Naive thymus-derived CD4-positive, alpha-beta T cell (primary cell): ENCODE measurements at regions not wholly inside any gene's neighbourhood (a gene's known extent, or its start where the extent isn't known, plus 50 kb on each side); places are given as distances from the start of the nearest gene placed in this dataset.

Experiments used
- ATAC-seq: fragments of 150-1000 bp; cut with Tn5 transposase; 2 replicates; pipeline ENCODE4 v1.10.0; 2021; ENCODE audit warnings: mild to moderate bottlenecking, moderate library complexity
- CTCF ChIA-PET: fragments of 350-600 bp; sonication (Branson Sonifier 250); formaldehyde crosslinking; loops from one replicate; lab custom pipeline; 2021; ENCODE audit warnings: antibody characterized with exemption; lab: Charles Lee
- POLR2A ChIA-PET: fragments of 350-600 bp; sonication (Branson Sonifier 250); formaldehyde crosslinking; loops from one replicate; lab custom pipeline; 2021; ENCODE audit warnings: antibody characterized with exemption, inconsistent platforms; lab: Charles Lee
- DNase-seq, 9 donors: peaks; one replicate each; pipeline versions ENCODE4 v3.0.0 to v3.0.0-alpha.2; 2020 to 2022; ENCODE audit warnings: mixed read lengths in 1 of 9
- H3K27ac ChIP-seq: one replicate; pipeline ENCODE4 v1.7.0; 2013; ENCODE audit warnings: mild to moderate bottlenecking, low read depth, low read length, moderate library complexity
- H3K27me3 ChIP-seq, 2 donors: one replicate each; pipeline ENCODE4 v1.7.0; 2013; ENCODE audit warnings: low read length in 2 of 2, mild to moderate bottlenecking in 2 of 2, moderate library complexity in 2 of 2; ENCODE audit not compliant: control insufficient read depth in 2 of 2, insufficient read depth in 2 of 2
- H3K36me3 ChIP-seq, 3 experiments: 1 replicate in 2 of 3; 2 replicates in 1 of 3; pipeline ENCODE4 v1.7.0; 2013; ENCODE audit warnings: low read length in 3 of 3, mild to moderate bottlenecking in 3 of 3, moderate library complexity in 1 of 3; ENCODE audit not compliant: insufficient read depth in 3 of 3, control insufficient read depth in 2 of 3
- H3K4me1 ChIP-seq, 2 donors: one replicate each; pipeline ENCODE4 v1.7.0; 2013; ENCODE audit warnings: low read length in 2 of 2, mild to moderate bottlenecking in 2 of 2, moderate library complexity in 1 of 2; ENCODE audit not compliant: control insufficient read depth in 2 of 2, insufficient read depth in 2 of 2
- H3K4me3 ChIP-seq: 2 replicates; pipeline ENCODE4 v1.7.0; 2013; ENCODE audit warnings: mild to moderate bottlenecking, low read length
- H3K9me3 ChIP-seq, 3 experiments: 1 replicate in 2 of 3; 2 replicates in 1 of 3; pipeline ENCODE4 v1.7.0; 2013; ENCODE audit warnings: low read length in 3 of 3; ENCODE audit not compliant: control insufficient read depth in 2 of 3
- H3K27ac Mint-ChIP-seq, 9 donors: one replicate each; pipeline ENCODE4 v1.8.0; 2020 to 2022; ENCODE audit warnings: mixed read lengths in 9 of 9, mild to moderate bottlenecking in 8 of 9, moderate library complexity in 5 of 9, inconsistent platforms in 2 of 9
- H3K27me3 Mint-ChIP-seq, 5 donors: one replicate each; pipeline ENCODE4 v1.8.0; 2021 to 2022; ENCODE audit warnings: mixed read lengths in 5 of 5, mild to moderate bottlenecking in 1 of 5
- H3K36me3 Mint-ChIP-seq, 5 donors: one replicate each; pipeline ENCODE4 v1.8.0; 2020 to 2022; ENCODE audit warnings: mixed read lengths in 5 of 5, mild to moderate bottlenecking in 3 of 5, inconsistent platforms in 1 of 5
- H3K4me1 Mint-ChIP-seq, 7 donors: one replicate each; pipeline ENCODE4 v1.8.0; 2020 to 2022; ENCODE audit warnings: mixed read lengths in 7 of 7, mild to moderate bottlenecking in 3 of 7, inconsistent platforms in 1 of 7
- H3K4me3 Mint-ChIP-seq, 10 donors: one replicate each; pipeline ENCODE4 v1.8.0; 2020 to 2022; ENCODE audit warnings: mild to moderate bottlenecking in 10 of 10, mixed read lengths in 10 of 10, moderate library complexity in 6 of 10, inconsistent platforms in 2 of 10
- H3K9me3 Mint-ChIP-seq, 11 donors: one replicate each; pipeline ENCODE4 v1.8.0; 2020 to 2022; ENCODE audit warnings: mixed read lengths in 11 of 11, mild to moderate bottlenecking in 4 of 11, inconsistent platforms in 1 of 11, moderate library complexity in 1 of 11
- intact Hi-C, 2 donors: fragments of 100-400 bp; cut with micrococcal nuclease; formaldehyde crosslinking; loops; one replicate each; pipeline ENCODE4 v1.15.1; 2023

GRCh38 chr15:91498046-91498748, 355.3 kb upstream of the SLCO3A1 start:
- Mint-ChIP-seq H3K27ac (peak overlapping the region in 1 of 9 donors; percentile 37), H3K27me3 (peaks cover 0 to 13% (median 0%) of the 10 kb centered on the region in 5 donors)

GRCh38 chr15:91498749-91499062, 354.8 kb upstream of the SLCO3A1 start:
- no peaks in the 10 kb centered on the region for H3K36me3 ChIP-seq
- H3K4me1 Mint-ChIP-seq, result peaks cover 0 to 18% (median 7%) of the 10 kb centered on the region in 7 donors
- no peaks in the 10 kb centered on the region for H3K4me1 ChIP-seq
- peaks cover 0 to 12% (median 0%) of the 10 kb centered on the region in 11 donors for H3K9me3 Mint-ChIP-seq
- no peak overlapping the region for H3K27ac ChIP-seq
- no peaks in the 10 kb centered on the region for H3K9me3 ChIP-seq
- H3K27me3 Mint-ChIP-seq, result peaks cover 0 to 11% (median 0%) of the 10 kb centered on the region in 5 donors
- CTCF ChIA-PET, result no interaction called here
- no peak for DNase-seq
- POLR2A ChIA-PET, result no interaction called here
- peaks cover 0 to 3% (median 0%) of the 10 kb centered on the region in 5 donors for H3K36me3 Mint-ChIP-seq
- no peak overlapping the region for H3K4me3 ChIP-seq
- no peak for ATAC-seq
- no peak overlapping the region for H3K27ac Mint-ChIP-seq
- no peaks in the 10 kb centered on the region for H3K27me3 ChIP-seq
- intact Hi-C loops, result no loop called here
- H3K4me3 Mint-ChIP-seq, result no peak overlapping the region

More at GRCh38 chr15:91498046-91498748, 355.3 kb upstream of the SLCO3A1 start:
- peaks cover 0 to 12% (median 0%) of the 10 kb centered on the region in 11 donors for H3K9me3 Mint-ChIP-seq
- intact Hi-C loops, result no loop called here
- H3K36me3 Mint-ChIP-seq, result peaks cover 0 to 3% (median 0%) of the 10 kb centered on the region in 5 donors
- ATAC-seq (no peak), DNase-seq (no peak)
- ChIA-PET POLR2A (no interaction called here), CTCF (no interaction called here)
- no peak overlapping the region for H3K4me3 ChIP-seq
- no peaks in the 10 kb centered on the region for H3K36me3 ChIP-seq
- H3K27me3 ChIP-seq, result no peaks in the 10 kb centered on the region
- no peak overlapping the region for H3K4me3 Mint-ChIP-seq
- H3K4me1 Mint-ChIP-seq, result peaks cover 0 to 18% (median 7%) of the 10 kb centered on the region in 7 donors
- H3K9me3 ChIP-seq, result no peaks in the 10 kb centered on the region
- no peak overlapping the region for H3K27ac ChIP-seq
- no peaks in the 10 kb centered on the region for H3K4me1 ChIP-seq

GRCh38 chr15:91499774-91500383, 353.6 kb upstream of the SLCO3A1 start:
- H3K4me3 Mint-ChIP-seq, result peak overlapping the region in 1 of 10 donors; percentile 18
- peaks cover 0 to 13% (median 0%) of the 10 kb centered on the region in 11 donors for H3K9me3 Mint-ChIP-seq
- H3K4me3 ChIP-seq, result no peak overlapping the region
- H3K4me1 ChIP-seq, result no peaks in the 10 kb centered on the region
- ATAC-seq (no peak), DNase-seq (no peak)
- H3K27me3 ChIP-seq, result no peaks in the 10 kb centered on the region
- intact Hi-C loops, result no loop called here
- H3K4me1 Mint-ChIP-seq, result peaks cover 0 to 18% (median 7%) of the 10 kb centered on the region in 7 donors
- ChIA-PET CTCF (no interaction called here), POLR2A (interaction anchor here (0.7 kb wide), 1 partner anchor 139 kb away, joined by 3 read pairs; no protein-coding TSS in a partner anchor)
- no peaks in the 10 kb centered on the region for H3K9me3 ChIP-seq
- peak overlapping the region in 1 of 9 donors; percentile 5 for H3K27ac Mint-ChIP-seq
- peaks cover 0 to 3% (median 0%) of the 10 kb centered on the region in 5 donors for H3K36me3 Mint-ChIP-seq
- no peak overlapping the region for H3K27ac ChIP-seq
- peaks cover 0 to 7% (median 0%) of the 10 kb centered on the region in 5 donors for H3K27me3 Mint-ChIP-seq
- H3K36me3 ChIP-seq, result no peaks in the 10 kb centered on the region

- POLR2A ChIA-PET, result no interaction called here
- intact Hi-C loops, result no loop called here
- CTCF ChIA-PET, result no interaction called here
- no peak overlapping the region for H3K4me3 Mint-ChIP-seq
- no peak for DNase-seq
- no peaks in the 10 kb centered on the region for H3K9me3 ChIP-seq
- H3K4me3 ChIP-seq, result no peak overlapping the region
- no peak overlapping the region for H3K27ac Mint-ChIP-seq
- H3K27ac ChIP-seq, result no peak overlapping the region
- H3K36me3 ChIP-seq, result no peaks in the 10 kb centered on the region
- H3K4me1 Mint-ChIP-seq, result no peaks in the 10 kb centered on the region
- no peak for ATAC-seq
- H3K27me3 ChIP-seq, result no peaks in the 10 kb centered on the region
- peaks cover 0 to 27% (median 0%) of the 10 kb centered on the region in 5 donors for H3K27me3 Mint-ChIP-seq
- peaks cover 0 to 1% (median 0%) of the 10 kb centered on the region in 5 donors for H3K36me3 Mint-ChIP-seq
- H3K4me1 ChIP-seq, result no peaks in the 10 kb centered on the region
- peaks cover 0 to 4% (median 0%) of the 10 kb centered on the region in 11 donors for H3K9me3 Mint-ChIP-seq
These were observed 344.9 kb upstream of the SLCO3A1 start for GRCh38 chr15:91508633-91509032.

GRCh38 chr15:91514147-91514546, 339.4 kb upstream of the SLCO3A1 start:
- no peaks in the 10 kb centered on the region for H3K27me3 ChIP-seq
- peaks cover 0 to 1% (median 0%) of the 10 kb centered on the region in 11 donors for H3K9me3 Mint-ChIP-seq
- ChIA-PET POLR2A (interaction anchor here (0.7 kb wide), 1 partner anchor 83 kb away, joined by 3 read pairs; no protein-coding TSS in a partner anchor), CTCF (no interaction called here)
- no peak overlapping the region for H3K4me3 Mint-ChIP-seq
- DNase-seq (no peak), ATAC-seq (no peak)
- intact Hi-C loops, result no loop called here
- no peak overlapping the region for H3K4me3 ChIP-seq
- H3K36me3 ChIP-seq, result no peaks in the 10 kb centered on the region
- no peak overlapping the region for H3K27ac ChIP-seq
- no peaks in the 10 kb centered on the region for H3K4me1 ChIP-seq
- peaks cover 0 to 9% (median 0%) of the 10 kb centered on the region in 7 donors for H3K4me1 Mint-ChIP-seq
- no peaks in the 10 kb centered on the region for H3K9me3 ChIP-seq
- no peaks in the 10 kb centered on the region for H3K36me3 Mint-ChIP-seq
- peaks cover 0 to 20% (median 0%) of the 10 kb centered on the region in 5 donors for H3K27me3 Mint-ChIP-seq
- no peak overlapping the region for H3K27ac Mint-ChIP-seq

- H3K4me1 ChIP-seq, result no peaks in the 10 kb centered on the region
- ChIA-PET POLR2A (no interaction called here), CTCF (no interaction called here)
- H3K27me3 Mint-ChIP-seq, result peaks cover 0 to 15% (median 0%) of the 10 kb centered on the region in 5 donors
- no peaks in the 10 kb centered on the region for H3K36me3 Mint-ChIP-seq
- H3K36me3 ChIP-seq, result no peaks in the 10 kb centered on the region
- no peak overlapping the region for H3K4me3 Mint-ChIP-seq
- no peak for DNase-seq
- peak; percentile 77 for ATAC-seq
- intact Hi-C loops, result no loop called here
- peaks cover 0 to 9% (median 0%) of the 10 kb centered on the region in 7 donors for H3K4me1 Mint-ChIP-seq
- H3K9me3 Mint-ChIP-seq, result no peaks in the 10 kb centered on the region
- H3K4me3 ChIP-seq, result no peak overlapping the region
- no peaks in the 10 kb centered on the region for H3K27me3 ChIP-seq
- no peaks in the 10 kb centered on the region for H3K9me3 ChIP-seq
- H3K27ac ChIP-seq, result no peak overlapping the region
- peak overlapping the region in 1 of 9 donors; percentile 65 for H3K27ac Mint-ChIP-seq
These were observed 338.2 kb upstream of the SLCO3A1 start for GRCh38 chr15:91515188-91515754.
